Lower lobe of right lung (tissue), 2 donors: ENCODE measurements at regions not wholly inside any gene's neighbourhood (a gene's known extent, or its start where the extent isn't known, plus 50 kb on each side); places are given as distances from the start of the nearest gene placed in this dataset.

Source experiments
- ATAC-seq, 2 donors: fragments of 200-7000 bp; cut with Tn5 transposase; one replicate each; pipeline ENCODE4 v1.9.1; 2020 to 2022; ENCODE audit warnings: mild to moderate bottlenecking in 2 of 2, moderate library complexity in 2 of 2
- DNase-seq: peaks from one replicate; pipeline ENCODE4 v3.0.0-alpha.2; 2020
- H3K27ac ChIP-seq: fragments of 200-600 bp; one replicate; pipeline ENCODE4 v1.8.0; 2022
- H3K27me3 ChIP-seq: fragments of 200-600 bp; one replicate; pipeline ENCODE4 v1.8.0; 2022; ENCODE audit warnings: low read depth
- H3K36me3 ChIP-seq: fragments of 200-600 bp; one replicate; pipeline ENCODE4 v1.8.0; 2022; ENCODE audit warnings: mild to moderate bottlenecking
- H3K4me1 ChIP-seq: fragments of 200-600 bp; one replicate; pipeline ENCODE4 v1.8.0; 2022
- H3K4me3 ChIP-seq: fragments of 200-600 bp; one replicate; pipeline ENCODE4 v1.8.0; 2022; ENCODE audit warnings: mild to moderate bottlenecking
- H3K9me3 ChIP-seq: fragments of 200-600 bp; one replicate; pipeline ENCODE4 v1.8.0; 2022
- CTCF ChIP-seq: fragments of 200-600 bp; IDR thresholded peaks from one replicate; pipeline ENCODE4 v1.8.0; 2022; ENCODE audit warnings: antibody characterized with exemption, mild to moderate bottlenecking
- intact Hi-C: fragments of 100-400 bp; cut with DNase I; formaldehyde crosslinking; loops from one replicate; pipeline ENCODE4 v1.11.0; 2022
- donor health status: DM: no; HTN: yes; CAD: no; lungs with severe emphysema.

DNA sequence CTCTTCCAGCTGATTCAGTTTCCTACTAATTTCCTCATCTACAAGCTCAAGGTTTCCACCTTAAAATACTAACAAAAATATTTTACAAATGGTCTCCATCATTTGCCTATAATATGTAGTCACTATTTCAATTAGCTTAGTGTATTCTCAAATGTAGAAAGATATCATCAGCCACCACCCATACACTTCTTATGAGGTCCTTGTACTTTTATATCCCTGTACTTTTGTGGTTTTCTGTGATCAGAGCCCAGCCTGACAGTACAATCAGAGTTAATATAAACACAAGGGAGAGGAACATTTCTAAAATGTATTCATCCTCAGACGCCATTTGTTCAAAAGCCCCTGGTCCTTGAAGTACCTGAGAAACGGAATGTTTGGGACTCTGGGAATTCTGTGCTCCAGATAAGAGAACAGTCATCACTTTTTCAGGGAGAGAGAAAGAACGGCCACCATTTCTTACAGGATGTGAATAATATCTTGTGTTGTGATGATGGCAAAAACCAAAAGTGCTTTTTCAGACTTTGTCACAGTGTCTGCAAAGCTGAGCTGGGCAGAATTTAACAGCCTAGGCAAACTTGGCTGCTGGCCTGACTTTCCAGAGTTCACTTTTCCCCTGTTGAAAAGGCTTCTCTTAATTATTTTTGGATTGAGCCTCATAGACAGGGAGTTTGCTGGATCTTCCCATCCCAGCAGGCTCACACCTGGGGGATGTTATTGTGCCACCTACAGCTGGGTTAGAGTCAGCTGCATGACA is 361.7 kb upstream of the ACVR2A start:
- Histone ChIP-seq H3K27me3 (no peaks in the 10 kb centered on the region), H3K27ac (no peak overlapping the region), H3K36me3 (no peaks in the 10 kb centered on the region), H3K9me3 (no peaks in the 10 kb centered on the region), H3K4me1 (no peaks in the 10 kb centered on the region), H3K4me3 (no peak overlapping the region)
- no peak for TF ChIP-seq CTCF
- DNase-seq = no peak
- ATAC-seq = no peak
- intact Hi-C loops = no loop called here

- no peaks in the 10 kb centered on the region for H3K4me1 ChIP-seq
- H3K36me3 ChIP-seq = no peaks in the 10 kb centered on the region
- no peak for TF ChIP-seq CTCF
- intact Hi-C loops = no loop called here
- H3K4me3 ChIP-seq = no peak overlapping the region
- no peaks in the 10 kb centered on the region for H3K9me3 ChIP-seq
- DNase-seq (no peak), ATAC-seq (no peak)
- H3K27me3 ChIP-seq = no peaks in the 10 kb centered on the region
- H3K27ac ChIP-seq = no peak overlapping the region
Measured at GRCh38 chr2:147482111-147482895, 362.5 kb upstream of the ACVR2A start.

GRCh38 chr2:147479358-147479757 is 365.5 kb upstream of the ACVR2A start:
- H3K27ac ChIP-seq = no peak overlapping the region
- H3K4me3 ChIP-seq = no peak overlapping the region
- intact Hi-C loops = no loop called here
- H3K4me1 ChIP-seq = no peaks in the 10 kb centered on the region
- no peak for TF ChIP-seq CTCF
- H3K36me3 ChIP-seq = no peaks in the 10 kb centered on the region
- H3K27me3 ChIP-seq = no peaks in the 10 kb centered on the region
- no peaks in the 10 kb centered on the region for H3K9me3 ChIP-seq
- ATAC-seq = no peak
- DNase-seq = no peak

DNA sequence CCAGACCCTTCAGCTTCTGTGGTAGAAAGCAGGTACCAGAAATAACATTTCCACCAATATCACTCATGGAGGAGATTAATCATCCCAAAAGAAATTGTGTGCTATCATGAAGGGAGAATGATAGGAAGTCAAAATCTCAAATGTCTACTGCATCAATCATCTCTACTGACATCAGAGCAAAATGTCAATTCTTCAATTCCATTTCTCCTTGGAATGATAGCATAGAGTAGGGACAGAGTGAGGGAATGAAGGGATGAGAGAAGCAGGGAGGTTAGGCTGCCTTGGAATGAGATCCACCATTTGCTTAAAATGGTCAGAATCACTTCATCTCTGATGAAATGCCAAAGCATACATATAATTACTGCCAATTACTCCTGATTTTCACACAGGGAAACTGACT is 371.8 kb upstream of the ACVR2A start:
- TF ChIP-seq CTCF = no peak
- DNase-seq = no peak
- no peaks in the 10 kb centered on the region for H3K4me1 ChIP-seq
- H3K36me3 ChIP-seq = no peaks in the 10 kb centered on the region
- no peak overlapping the region for H3K4me3 ChIP-seq
- no peaks in the 10 kb centered on the region for H3K27me3 ChIP-seq
- no peak overlapping the region for H3K27ac ChIP-seq
- intact Hi-C loops = no loop called here
- no peaks in the 10 kb centered on the region for H3K9me3 ChIP-seq
- no peak for ATAC-seq

DNA sequence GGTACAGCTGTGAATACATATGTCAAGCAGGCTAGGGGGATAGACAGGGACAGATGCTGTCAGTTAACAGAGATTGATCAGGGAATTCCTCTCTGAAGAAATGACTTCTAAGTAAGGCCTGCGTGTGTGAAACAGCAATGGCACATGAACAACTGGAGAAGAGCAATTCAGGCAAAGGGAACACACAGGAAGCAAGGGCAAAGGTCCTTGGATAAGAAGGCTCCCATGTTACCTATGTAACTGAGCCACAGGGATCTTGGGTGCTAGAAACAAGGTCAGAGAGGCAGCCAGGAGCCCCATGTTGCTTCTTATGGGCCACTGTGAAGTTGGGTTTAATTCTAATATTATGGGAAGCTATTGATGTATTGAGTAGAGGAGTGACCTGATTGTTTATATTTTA is 373.7 kb upstream of the ACVR2A start:
- H3K27ac ChIP-seq = no peak overlapping the region
- H3K9me3 ChIP-seq = no peaks in the 10 kb centered on the region
- intact Hi-C loops = no loop called here
- H3K4me3 ChIP-seq = no peak overlapping the region
- ATAC-seq (no peak), DNase-seq (no peak)
- no peaks in the 10 kb centered on the region for H3K36me3 ChIP-seq
- no peaks in the 10 kb centered on the region for H3K4me1 ChIP-seq
- TF ChIP-seq CTCF = no peak
- H3K27me3 ChIP-seq = no peaks in the 10 kb centered on the region
